Hippocampal formation (tissue), 2 donors: ENCODE measurements at regions not wholly inside any gene's neighbourhood (a gene's known extent, or its start where the extent isn't known, plus 50 kb on each side); places are given as distances from the start of the nearest gene placed in this dataset.

Experiments used
- DNase-seq, 2 donors: peaks; one replicate each; lab custom pipeline; 2025; lab: John Stamatoyannopoulos, UW

- no peak for DNase-seq
Measured at GRCh38 chr2:191559569-191559968, 118.4 kb upstream of the NABP1 start.

- no peak for DNase-seq
Measured at GRCh38 chr2:191560411-191560980, 117.4 kb upstream of the NABP1 start.

GRCh38 chr2:191565120-191565519 is 112.8 kb upstream of the NABP1 start:
- DNase-seq, result no peak

- DNase-seq, result no peak
Measured at GRCh38 chr2:191565647-191566198, 112.2 kb upstream of the NABP1 start.

- DNase-seq, result peak; percentile 10 to 32
Measured at GRCh38 chr2:191566344-191566743, 111.6 kb upstream of the NABP1 start.

GRCh38 chr2:191567206-191567605 is 110.7 kb upstream of the NABP1 start:
- DNase-seq, result no peak

- DNase-seq, result no peak
Measured at GRCh38 chr2:191569025-191569424, 108.9 kb upstream of the NABP1 start.

- peak in 1 of 2 donors; percentile 50 for DNase-seq
Measured at GRCh38 chr2:191571163-191571769, 106.7 kb upstream of the NABP1 start.

- DNase-seq, result no peak
Measured at GRCh38 chr2:191572319-191572718, 105.6 kb upstream of the NABP1 start.

- no peak for DNase-seq
Measured at GRCh38 chr2:191573216-191573615, 104.7 kb upstream of the NABP1 start.

- no peak for DNase-seq
Measured at GRCh38 chr2:191574232-191574631, 103.7 kb upstream of the NABP1 start.

- DNase-seq, result no peak
Measured at GRCh38 chr2:191577605-191578004, 100.3 kb upstream of the NABP1 start.

GRCh38 chr2:191578031-191578430 is 99.9 kb upstream of the NABP1 start:
- no peak for DNase-seq

- no peak for DNase-seq
Measured at GRCh38 chr2:191580581-191580980, 97.4 kb upstream of the NABP1 start.

GRCh38 chr2:191581003-191581402 is 96.9 kb upstream of the NABP1 start:
- no peak for DNase-seq

GRCh38 chr2:191582355-191582754 is 95.6 kb upstream of the NABP1 start:
- no peak for DNase-seq

GRCh38 chr2:191591025-191591424 is 86.9 kb upstream of the NABP1 start:
- no peak for DNase-seq

- DNase-seq, result no peak
Measured at GRCh38 chr2:191593622-191594385, 84.1 kb upstream of the NABP1 start.

GRCh38 chr2:191597186-191597751 is 80.7 kb upstream of the NABP1 start:
- DNase-seq, result no peak

- DNase-seq, result no peak
Measured at GRCh38 chr2:191598296-191598695, 79.6 kb upstream of the NABP1 start.

- no peak for DNase-seq
Measured at GRCh38 chr2:191601060-191601459, 76.9 kb upstream of the NABP1 start.

GRCh38 chr2:191604154-191604553 is 73.8 kb upstream of the NABP1 start:
- no peak for DNase-seq

GRCh38 chr2:191607096-191607495 is 70.8 kb upstream of the NABP1 start:
- DNase-seq, result no peak
